MCF 10A (cell line): ENCODE measurements at regions not wholly inside any gene's neighbourhood (a gene's known extent, or its start where the extent isn't known, plus 50 kb on each side); places are given as distances from the start of the nearest gene placed in this dataset.
A peak's percentile ranks its signal among the peaks of the same experiment; 100 is the strongest.

Experiments
- BruUV-seq: library from RNA; stranded (reverse); fragments of 400-500 nt; replicated peaks from 2 replicates; lab custom pipeline; 2021; lab: Mats Ljungman, UMichigan
- CTCF ChIA-PET: fragments of 300-600 bp; sonication (Branson Sonifier 250); formaldehyde crosslinking; extraction: SDS; loops from one replicate; lab custom pipeline; 2021; ENCODE audit warnings: antibody characterized with exemption, inconsistent platforms; lab: Yijun Ruan, JAX
- POLR2A ChIA-PET: fragments of 300-600, 350-650 bp; sonication (Branson Sonifier 250); formaldehyde crosslinking; extraction: SDS; loops from one replicate; lab custom pipeline; 2020; ENCODE audit warnings: antibody characterized with exemption, inconsistent platforms; lab: Yijun Ruan, JAX
- DNase-seq: peaks from one replicate; pipeline ENCODE4 v3.0.0-alpha.2; 2018; ENCODE audit not compliant: unreplicated experiment
- H3K27ac Mint-ChIP-seq: one replicate; pipeline ENCODE4 v1.8.0; 2022; ENCODE audit warnings: mild to moderate bottlenecking, low read depth, mixed read lengths; ENCODE audit not compliant: unreplicated experiment
- H3K27me3 Mint-ChIP-seq: one replicate; pipeline ENCODE4 v1.8.0; 2022; ENCODE audit warnings: mixed read lengths; ENCODE audit not compliant: insufficient read depth, unreplicated experiment
- H3K36me3 Mint-ChIP-seq: one replicate; pipeline ENCODE4 v1.8.0; 2022; ENCODE audit warnings: mild to moderate bottlenecking, moderate library complexity, mixed read lengths; ENCODE audit not compliant: insufficient read depth, unreplicated experiment
- H3K4me1 Mint-ChIP-seq: one replicate; pipeline ENCODE4 v1.8.0; 2022; ENCODE audit warnings: mixed read lengths; ENCODE audit not compliant: insufficient read depth, unreplicated experiment
- H3K4me3 Mint-ChIP-seq: one replicate; pipeline ENCODE4 v1.8.0; 2022; ENCODE audit warnings: mild to moderate bottlenecking, moderate library complexity, mixed read lengths; ENCODE audit not compliant: unreplicated experiment
- H3K9me3 Mint-ChIP-seq: one replicate; pipeline ENCODE4 v1.8.0; 2022; ENCODE audit warnings: mixed read lengths; ENCODE audit not compliant: unreplicated experiment
- intact Hi-C: fragments of 100-400 bp; cut with micrococcal nuclease; formaldehyde crosslinking; loops from 2 replicates; pipeline ENCODE4 v1.14.1; 2022
- TF ChIP-seq, protein P1 (sequence below): fragments of 200-600 bp; IDR thresholded peaks from one replicate; pipeline ENCODE4 v1.8.0; 2022; ENCODE audit warnings: antibody characterized with exemption, mild to moderate bottlenecking; ENCODE audit not compliant: unreplicated experiment

DNA sequence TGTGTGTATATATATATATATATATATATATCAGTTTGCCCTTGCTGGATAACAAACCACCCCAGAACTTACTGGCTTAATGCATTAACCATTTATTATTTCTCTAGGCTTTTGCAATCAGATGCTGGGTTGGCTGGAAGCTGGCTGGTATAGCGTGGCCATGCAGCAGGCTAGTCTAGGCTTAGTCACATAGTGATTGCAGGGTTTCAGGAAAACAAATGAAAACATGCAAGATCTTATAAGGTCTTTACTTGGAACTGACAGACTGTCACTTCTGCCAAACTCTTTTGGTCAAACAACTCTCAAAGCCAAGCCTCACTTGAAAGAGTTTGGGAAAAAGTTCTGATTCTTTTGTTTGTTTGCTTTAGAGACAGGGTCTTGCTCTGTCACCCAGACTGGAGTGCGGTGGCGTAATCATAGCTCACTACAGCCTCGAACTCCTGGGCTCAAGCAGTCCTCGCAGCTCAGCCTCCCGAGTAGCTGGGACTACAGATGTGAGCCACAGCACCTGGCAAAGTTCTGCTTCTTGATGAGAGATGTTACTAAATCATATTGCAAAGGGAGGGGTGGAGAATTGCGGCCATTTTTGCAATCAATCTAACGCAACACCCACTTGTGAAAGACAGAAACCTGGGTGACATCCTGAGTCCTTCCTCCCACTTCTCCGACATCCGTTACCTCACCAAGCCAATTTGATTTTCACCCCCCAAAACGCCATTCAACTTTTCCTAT lies 58.7 kb upstream of the SMOX start:
- Mint-ChIP-seq H3K36me3 (no peaks in the 10 kb centered on the region), H3K27me3 (no peaks in the 10 kb centered on the region), H3K27ac (no peak overlapping the region), H3K4me1 (peaks cover 5% of the 10 kb centered on the region), H3K4me3 (no peak overlapping the region), H3K9me3 (peaks cover 6% of the 10 kb centered on the region)
- POLR2A ChIA-PET, result interaction anchor here (0.9 kb wide), 1 partner anchor 11 kb away, joined by 3 read pairs; no protein-coding TSS in a partner anchor
- intact Hi-C loops, result no loop called here
- no peak for DNase-seq
- no TSS peak for BruUV-seq
- CTCF ChIA-PET, result interaction anchor here (0.7 to 5.2 kb wide), 6 partner anchors 10 to 103 kb away, joined by 3 to 49 read pairs (median 4); no protein-coding TSS in a partner anchor
- TF ChIP-seq, protein P1, sequence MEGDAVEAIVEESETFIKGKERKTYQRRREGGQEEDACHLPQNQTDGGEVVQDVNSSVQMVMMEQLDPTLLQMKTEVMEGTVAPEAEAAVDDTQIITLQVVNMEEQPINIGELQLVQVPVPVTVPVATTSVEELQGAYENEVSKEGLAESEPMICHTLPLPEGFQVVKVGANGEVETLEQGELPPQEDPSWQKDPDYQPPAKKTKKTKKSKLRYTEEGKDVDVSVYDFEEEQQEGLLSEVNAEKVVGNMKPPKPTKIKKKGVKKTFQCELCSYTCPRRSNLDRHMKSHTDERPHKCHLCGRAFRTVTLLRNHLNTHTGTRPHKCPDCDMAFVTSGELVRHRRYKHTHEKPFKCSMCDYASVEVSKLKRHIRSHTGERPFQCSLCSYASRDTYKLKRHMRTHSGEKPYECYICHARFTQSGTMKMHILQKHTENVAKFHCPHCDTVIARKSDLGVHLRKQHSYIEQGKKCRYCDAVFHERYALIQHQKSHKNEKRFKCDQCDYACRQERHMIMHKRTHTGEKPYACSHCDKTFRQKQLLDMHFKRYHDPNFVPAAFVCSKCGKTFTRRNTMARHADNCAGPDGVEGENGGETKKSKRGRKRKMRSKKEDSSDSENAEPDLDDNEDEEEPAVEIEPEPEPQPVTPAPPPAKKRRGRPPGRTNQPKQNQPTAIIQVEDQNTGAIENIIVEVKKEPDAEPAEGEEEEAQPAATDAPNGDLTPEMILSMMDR, result no peak

DNA sequence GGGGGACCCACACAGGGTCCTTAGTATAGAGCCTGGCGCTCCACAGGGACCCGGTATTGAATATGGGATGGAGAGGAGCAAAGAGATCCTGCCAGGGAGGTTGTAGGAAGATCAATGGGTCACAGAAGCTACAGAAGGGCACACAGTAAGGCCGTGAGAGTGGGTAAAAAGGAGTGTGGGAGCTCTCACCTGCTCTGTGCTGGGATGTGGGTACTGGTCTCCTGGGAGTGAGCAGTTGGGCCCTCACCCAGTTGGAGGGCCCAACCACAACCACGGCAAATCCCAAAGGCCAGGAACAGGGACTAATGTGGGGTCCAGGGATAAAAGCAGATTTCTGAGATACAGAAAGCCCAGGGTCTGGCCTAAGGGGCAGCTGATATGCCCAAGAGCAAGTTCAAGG lies 59.9 kb upstream of the SMOX start:
- peak overlapping the region; percentile 42 for H3K27ac Mint-ChIP-seq
- intact Hi-C loops, result no loop called here

DNA sequence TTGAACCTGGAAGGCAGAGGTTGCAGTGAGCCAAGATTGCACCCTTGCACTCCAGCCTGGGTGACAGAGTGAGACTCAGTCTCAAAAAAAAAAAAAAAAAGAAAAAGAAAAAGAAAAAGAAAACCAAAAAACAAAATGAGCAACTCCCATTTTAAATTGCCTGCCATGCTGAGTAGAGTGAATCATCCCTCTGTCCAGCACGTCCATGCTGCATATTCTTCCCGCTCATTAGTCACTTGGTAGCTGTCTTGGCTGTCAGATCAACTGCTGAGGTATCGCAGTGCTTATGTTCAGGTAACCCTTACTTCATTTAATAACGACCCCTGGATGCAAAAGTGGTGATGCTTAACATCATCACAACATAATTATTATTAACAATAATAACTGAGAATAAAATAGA lies 60.7 kb upstream of the SMOX start:
- TF ChIP-seq, protein P1, result no peak

More for the DNA sequence above, 59.9 kb upstream of the SMOX start:
- Mint-ChIP-seq H3K27me3 (no peaks in the 10 kb centered on the region), H3K36me3 (no peaks in the 10 kb centered on the region), H3K9me3 (no peaks in the 10 kb centered on the region), H3K4me1 (peaks cover 13% of the 10 kb centered on the region), H3K4me3 (no peak overlapping the region)
- TF ChIP-seq, protein P1, result no peak
- CTCF ChIA-PET, result interaction anchor here (6.8 kb wide), 1 partner anchor 76 kb away, joined by 81 read pairs; the partner anchor contains the start of gene RNF24
- DNase-seq, result no peak
- POLR2A ChIA-PET, result no interaction called here
- BruUV-seq, result no TSS peak

More for the DNA sequence above, 60.7 kb upstream of the SMOX start:
- POLR2A ChIA-PET, result interaction anchor here (1.0 kb wide), 1 partner anchor 50 kb away, joined by 3 read pairs; no protein-coding TSS in a partner anchor
- Mint-ChIP-seq H3K4me1 (peaks cover 13% of the 10 kb centered on the region), H3K27ac (no peak overlapping the region), H3K4me3 (no peak overlapping the region), H3K36me3 (no peaks in the 10 kb centered on the region), H3K9me3 (no peaks in the 10 kb centered on the region), H3K27me3 (no peaks in the 10 kb centered on the region)
- intact Hi-C loops, result no loop called here
- CTCF ChIA-PET, result interaction anchor here (0.6 to 6.8 kb wide), 6 partner anchors 21 to 267 kb away, joined by 3 to 81 read pairs (median 3); partner anchors contain the start of gene RNF24
- DNase-seq, result no peak
- BruUV-seq, result no TSS peak
